ENCODE measurements at regions not wholly inside any gene's neighbourhood (a gene's known extent, or its start where the extent isn't known, plus 50 kb on each side); places are given as distances from the start of the nearest gene placed in this dataset.

GRCh38 chr16:22684574-22685458 lies 129.1 kb upstream of the HS3ST2 start:
- POLR2A ChIA-PET, result no interaction called here
- DNase-seq, result no peak
- Mint-ChIP-seq H3K9me3 (ENCODE audit: insufficient read depth) (peaks cover 4% of the 10 kb centered on the region), H3K27me3 (peaks cover 7% of the 10 kb centered on the region), H3K4me3 (no peak overlapping the region), H3K4me1 (peaks cover 3% of the 10 kb centered on the region), H3K27ac (no peak overlapping the region)
- H3K4me3 ChIP-seq (ENCODE audit: control extremely low read depth in 1 of 5, extremely low read depth in 1 of 5, insufficient read depth in 1 of 5, low read depth in 2 of 5, low read length in 4 of 5), result no peak overlapping the region
- no peak for TF ChIP-seq EZH2 (IDR thresholded peaks at IDR 0.05; ENCODE audit: borderline replicate concordance, insufficient read depth, low read depth, low read length, poor library complexity, severe bottlenecking)
- TF ChIP-seq, protein P1, sequence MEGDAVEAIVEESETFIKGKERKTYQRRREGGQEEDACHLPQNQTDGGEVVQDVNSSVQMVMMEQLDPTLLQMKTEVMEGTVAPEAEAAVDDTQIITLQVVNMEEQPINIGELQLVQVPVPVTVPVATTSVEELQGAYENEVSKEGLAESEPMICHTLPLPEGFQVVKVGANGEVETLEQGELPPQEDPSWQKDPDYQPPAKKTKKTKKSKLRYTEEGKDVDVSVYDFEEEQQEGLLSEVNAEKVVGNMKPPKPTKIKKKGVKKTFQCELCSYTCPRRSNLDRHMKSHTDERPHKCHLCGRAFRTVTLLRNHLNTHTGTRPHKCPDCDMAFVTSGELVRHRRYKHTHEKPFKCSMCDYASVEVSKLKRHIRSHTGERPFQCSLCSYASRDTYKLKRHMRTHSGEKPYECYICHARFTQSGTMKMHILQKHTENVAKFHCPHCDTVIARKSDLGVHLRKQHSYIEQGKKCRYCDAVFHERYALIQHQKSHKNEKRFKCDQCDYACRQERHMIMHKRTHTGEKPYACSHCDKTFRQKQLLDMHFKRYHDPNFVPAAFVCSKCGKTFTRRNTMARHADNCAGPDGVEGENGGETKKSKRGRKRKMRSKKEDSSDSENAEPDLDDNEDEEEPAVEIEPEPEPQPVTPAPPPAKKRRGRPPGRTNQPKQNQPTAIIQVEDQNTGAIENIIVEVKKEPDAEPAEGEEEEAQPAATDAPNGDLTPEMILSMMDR (IDR thresholded peaks at IDR 0.05), result no peak
- no peak overlapping the region for H3K9ac ChIP-seq (ENCODE audit: low read length)
- peak overlapping the region; percentile 4 for H2AFZ ChIP-seq (ENCODE audit: insufficient read depth, low read depth, low read length, poor library complexity, severe bottlenecking)
- H3K36me3 ChIP-seq (replicated peaks in 1 of 2; ENCODE audit: control extremely low read depth in 1 of 2, control insufficient read depth in 1 of 2, extremely low read depth in 1 of 2, insufficient read depth in 2 of 2, low read length in 1 of 2), result no peaks in the 10 kb centered on the region
- no peak for ATAC-seq (ENCODE audit: low read depth)
- peaks cover 0 to 24% (median 6%) of the 10 kb centered on the region in 4 experiments for H3K27me3 ChIP-seq (replicated peaks in 1 of 4; ENCODE audit: control extremely low read depth in 1 of 4, control insufficient read depth in 3 of 4, insufficient read depth in 4 of 4, low read length in 3 of 4)
- no peak overlapping the region for H3K27ac ChIP-seq (ENCODE audit: low read length in 2 of 2)
- H3K4me2 ChIP-seq (replicated peaks; ENCODE audit: low read depth, low read length, poor library complexity, severe bottlenecking), result no peak overlapping the region
- CTCF ChIA-PET, result interaction anchor here (0.6 to 0.7 kb wide), 2 partner anchors 127 to 284 kb away, joined by 3 read pairs; no protein-coding TSS in a partner anchor
- WGBS (ENCODE audit: insufficient coverage), result 70% methylated on average over 2 of the region's 3 CpGs
- no peaks in the 10 kb centered on the region for H4K20me1 ChIP-seq (ENCODE audit: control insufficient read depth, insufficient read depth, low read length, poor library complexity, severe bottlenecking)
- intact Hi-C loops (cut with micrococcal nuclease), result no loop called here
- peaks cover 4 to 10% (median 7%) of the 10 kb centered on the region in 3 donors for H3K9me3 ChIP-seq (ENCODE audit: control extremely low read depth in 1 of 3, control insufficient read depth in 2 of 3, insufficient read depth in 1 of 3, low read length in 2 of 3)
- H3K79me2 ChIP-seq (ENCODE audit: control insufficient read depth, insufficient read depth, low read length), result no peaks in the 10 kb centered on the region
- peaks cover 0 to 3% of the 10 kb centered on the region in 2 donors for H3K4me1 ChIP-seq (ENCODE audit: control insufficient read depth in 2 of 2, insufficient read depth in 2 of 2, low read length in 2 of 2)

DNA sequence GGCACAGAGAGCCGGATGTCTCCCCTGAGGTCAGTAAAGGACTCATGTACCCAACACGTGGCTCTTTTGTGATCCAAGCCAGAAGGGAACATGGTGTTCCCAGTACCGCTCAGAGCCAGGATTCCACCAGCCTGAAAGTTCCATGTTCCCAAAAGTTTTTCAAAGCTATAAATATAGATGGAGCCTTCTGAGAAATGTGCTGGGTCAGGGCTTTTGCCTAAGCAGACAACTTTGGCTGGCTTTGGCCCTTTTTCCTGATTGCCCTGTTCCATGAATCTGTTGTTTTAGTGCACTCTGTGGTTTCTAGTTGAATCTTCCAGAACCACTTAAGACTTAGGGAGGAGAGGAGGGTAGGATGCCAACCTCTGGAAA lies 128.5 kb upstream of the HS3ST2 start:
- H3K4me3 Mint-ChIP-seq, result no peak overlapping the region
- Histone ChIP-seq H3K36me3 (replicated peaks in 1 of 2; ENCODE audit: control extremely low read depth in 1 of 2, control insufficient read depth in 1 of 2, extremely low read depth in 1 of 2, insufficient read depth in 2 of 2, low read length in 1 of 2) (no peaks in the 10 kb centered on the region), H2AFZ (ENCODE audit: insufficient read depth, low read depth, low read length, poor library complexity, severe bottlenecking) (no peak overlapping the region), H3K9ac (ENCODE audit: low read length) (no peak overlapping the region), H3K4me1 (ENCODE audit: control insufficient read depth in 2 of 2, insufficient read depth in 2 of 2, low read length in 2 of 2) (peaks cover 0 to 3% of the 10 kb centered on the region in 2 donors), H3K79me2 (ENCODE audit: control insufficient read depth, insufficient read depth, low read length) (no peaks in the 10 kb centered on the region), H4K20me1 (ENCODE audit: control insufficient read depth, insufficient read depth, low read length, poor library complexity, severe bottlenecking) (no peaks in the 10 kb centered on the region), H3K27ac (ENCODE audit: low read length in 2 of 2) (no peak overlapping the region), H3K27me3 (replicated peaks in 1 of 4; ENCODE audit: control extremely low read depth in 1 of 4, control insufficient read depth in 3 of 4, insufficient read depth in 4 of 4, low read length in 3 of 4) (peaks cover 0 to 18% (median 3%) of the 10 kb centered on the region in 4 experiments), H3K4me2 (replicated peaks; ENCODE audit: low read depth, low read length, poor library complexity, severe bottlenecking) (no peak overlapping the region), H3K9me3 (ENCODE audit: control extremely low read depth in 1 of 3, control insufficient read depth in 2 of 3, insufficient read depth in 1 of 3, low read length in 2 of 3) (peaks cover 4 to 10% (median 7%) of the 10 kb centered on the region in 3 donors), H3K4me3 (ENCODE audit: control extremely low read depth in 1 of 5, extremely low read depth in 1 of 5, insufficient read depth in 1 of 5, low read depth in 2 of 5, low read length in 4 of 5) (no peak overlapping the region)
- CTCF ChIA-PET, result interaction anchor here (0.6 to 0.7 kb wide), 2 partner anchors 126 to 284 kb away, joined by 3 read pairs; no protein-coding TSS in a partner anchor
- H3K9me3 Mint-ChIP-seq (ENCODE audit: insufficient read depth), result peaks cover 4% of the 10 kb centered on the region
- no peak for ATAC-seq (ENCODE audit: low read depth)
- WGBS (ENCODE audit: insufficient coverage), result 86% methylated on average over 3 of the region's 3 CpGs
- peaks cover 7% of the 10 kb centered on the region for H3K27me3 Mint-ChIP-seq
- TF ChIP-seq EZH2 (IDR thresholded peaks at IDR 0.05; ENCODE audit: borderline replicate concordance, insufficient read depth, low read depth, low read length, poor library complexity, severe bottlenecking), result no peak
- TF ChIP-seq, protein P1 (IDR thresholded peaks at IDR 0.05), result no peak
- intact Hi-C loops (cut with micrococcal nuclease), result no loop called here
- POLR2A ChIA-PET, result no interaction called here
- peaks cover 3% of the 10 kb centered on the region for H3K4me1 Mint-ChIP-seq
- DNase-seq, result no peak
- no peak overlapping the region for H3K27ac Mint-ChIP-seq

Measured in B cell (primary cell).